ENCODE measurements at regions not wholly inside any gene's neighbourhood (a gene's known extent, or its start where the extent isn't known, plus 50 kb on each side); places are given as distances from the start of the nearest gene placed in this dataset.

DNA sequence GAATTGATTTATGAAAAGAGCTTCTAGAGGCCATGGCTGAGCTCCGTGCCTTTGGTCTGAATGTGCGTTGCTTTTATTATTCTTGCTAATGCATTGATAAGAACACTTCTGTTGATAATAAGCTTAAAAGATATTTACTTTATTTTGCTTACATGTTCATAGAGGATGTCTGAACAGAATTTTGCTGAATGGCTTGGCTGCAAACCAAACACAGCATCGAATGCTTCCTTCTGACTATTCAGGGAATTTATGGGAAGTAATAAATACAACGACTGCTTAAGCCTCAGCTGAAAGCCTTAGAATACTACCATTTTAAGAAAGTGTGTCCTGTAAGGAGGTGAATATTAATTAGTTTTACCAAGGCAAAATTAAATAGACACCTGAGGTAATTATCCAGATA lies 643.5 kb upstream of the POT1 start:
- TF ChIP-seq EZH2phosphoT487 (IDR thresholded peaks at IDR 0.05; ENCODE audit: low read depth, severe bottlenecking, unreplicated experiment) (no peak), EZH2 (IDR thresholded peaks at IDR 0.05; ENCODE audit: borderline replicate concordance) (no peak), CTCF (IDR thresholded peaks at IDR 0.05; ENCODE audit: poor library complexity) (no peak)
- Histone ChIP-seq H3K9me2 (replicated peaks; ENCODE audit: insufficient read depth) (no peaks in the 10 kb centered on the region), H3K36me3 (replicated peaks; ENCODE audit: insufficient read depth, low read depth) (no peaks in the 10 kb centered on the region), H4K20me1 (ENCODE audit: insufficient read depth, poor library complexity, severe bottlenecking) (no peaks in the 10 kb centered on the region), H3K79me2 (no peaks in the 10 kb centered on the region), H2AFZ (no peak overlapping the region), H3K27ac (no peak overlapping the region), H3K4me2 (no peak overlapping the region), H3K4me3 (peak overlapping the region; percentile 5), H3K4me1 (ENCODE audit: insufficient read depth) (no peaks in the 10 kb centered on the region), H3K9me3 (ENCODE audit: low read depth) (no peaks in the 10 kb centered on the region), H3K27me3 (no peaks in the 10 kb centered on the region)
- 33% methylated on average over 4 of the region's 4 CpGs for WGBS (ENCODE audit: low lambda C conversion rate, missing lambda C conversion rate)
- no peak for DNase-seq (ENCODE audit: low spot score)

DNA sequence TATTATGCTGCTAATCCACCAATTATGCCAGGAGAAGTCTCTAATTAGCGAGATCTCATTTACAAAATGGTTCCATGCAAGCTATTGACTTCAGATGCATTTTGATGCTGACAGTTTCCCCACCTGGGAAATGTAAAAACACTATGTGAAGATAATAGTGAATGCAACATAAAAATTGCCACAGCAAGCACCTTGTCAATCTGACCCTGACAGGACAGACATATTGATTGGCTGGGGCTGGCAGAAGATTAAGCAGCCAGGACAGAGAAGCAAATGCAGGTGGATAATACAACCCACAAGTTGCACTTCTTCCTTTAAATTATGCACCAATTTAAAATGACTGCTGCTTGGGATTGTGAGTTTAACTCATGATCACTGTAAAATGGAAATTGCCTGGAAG lies 642.8 kb upstream of the POT1 start:
- Histone ChIP-seq H3K4me2 (no peak overlapping the region), H3K36me3 (replicated peaks; ENCODE audit: insufficient read depth, low read depth) (no peaks in the 10 kb centered on the region), H3K4me1 (ENCODE audit: insufficient read depth) (no peaks in the 10 kb centered on the region), H3K27me3 (no peaks in the 10 kb centered on the region), H3K27ac (no peak overlapping the region), H3K9me2 (replicated peaks; ENCODE audit: insufficient read depth) (no peaks in the 10 kb centered on the region), H2AFZ (no peak overlapping the region), H3K79me2 (no peaks in the 10 kb centered on the region), H3K4me3 (no peak overlapping the region), H4K20me1 (ENCODE audit: insufficient read depth, poor library complexity, severe bottlenecking) (no peaks in the 10 kb centered on the region), H3K9me3 (ENCODE audit: low read depth) (no peaks in the 10 kb centered on the region)
- TF ChIP-seq EZH2phosphoT487 (IDR thresholded peaks at IDR 0.05; ENCODE audit: low read depth, severe bottlenecking, unreplicated experiment), result no peak
- no peak for TF ChIP-seq EZH2 (IDR thresholded peaks at IDR 0.05; ENCODE audit: borderline replicate concordance)
- TF ChIP-seq CTCF (IDR thresholded peaks at IDR 0.05; ENCODE audit: poor library complexity), result no peak
- 91% methylated on average over 1 of the region's 1 CpG for WGBS (ENCODE audit: low lambda C conversion rate, missing lambda C conversion rate)
- no peak for DNase-seq (ENCODE audit: low spot score)

GRCh38 chr7:125568799-125569198 lies 639.2 kb upstream of the POT1 start:
- Histone ChIP-seq H3K9me2 (replicated peaks; ENCODE audit: insufficient read depth) (no peaks in the 10 kb centered on the region), H3K4me1 (ENCODE audit: insufficient read depth) (no peaks in the 10 kb centered on the region), H3K4me3 (no peak overlapping the region), H3K36me3 (replicated peaks; ENCODE audit: insufficient read depth, low read depth) (no peaks in the 10 kb centered on the region), H3K4me2 (no peak overlapping the region), H3K9me3 (ENCODE audit: low read depth) (no peaks in the 10 kb centered on the region), H4K20me1 (ENCODE audit: insufficient read depth, poor library complexity, severe bottlenecking) (no peaks in the 10 kb centered on the region), H3K79me2 (no peaks in the 10 kb centered on the region), H3K27ac (no peak overlapping the region), H2AFZ (no peak overlapping the region), H3K27me3 (no peaks in the 10 kb centered on the region)
- TF ChIP-seq CTCF (IDR thresholded peaks at IDR 0.05; ENCODE audit: poor library complexity) (no peak), EZH2 (IDR thresholded peaks at IDR 0.05; ENCODE audit: borderline replicate concordance) (no peak), EZH2phosphoT487 (IDR thresholded peaks at IDR 0.05; ENCODE audit: low read depth, severe bottlenecking, unreplicated experiment) (no peak)
- 96% methylated on average over 4 of the region's 4 CpGs for WGBS (ENCODE audit: low lambda C conversion rate, missing lambda C conversion rate)
- DNase-seq (ENCODE audit: low spot score), result no peak

DNA sequence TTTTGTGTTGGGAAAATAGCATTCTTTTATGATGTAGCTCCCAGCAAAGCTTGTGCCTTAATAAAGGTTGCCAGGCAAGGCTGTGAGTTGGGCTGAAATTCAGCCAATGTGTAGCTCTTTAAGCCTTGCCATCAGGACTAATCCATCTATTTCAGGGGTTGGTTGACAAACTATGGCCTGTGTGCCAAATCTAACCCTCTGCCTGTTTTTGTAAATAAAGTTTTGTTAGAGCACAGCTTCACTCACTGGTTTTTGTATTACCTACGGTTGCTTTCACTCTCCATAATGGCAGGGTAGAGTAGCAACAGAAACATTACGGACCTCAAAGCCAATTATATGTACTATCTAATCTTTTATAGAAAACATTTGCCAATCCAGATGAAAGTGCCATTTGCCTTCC lies 638.1 kb upstream of the POT1 start:
- Histone ChIP-seq H3K4me2 (no peak overlapping the region), H3K27me3 (no peaks in the 10 kb centered on the region), H3K4me1 (ENCODE audit: insufficient read depth) (no peaks in the 10 kb centered on the region), H3K79me2 (no peaks in the 10 kb centered on the region), H2AFZ (no peak overlapping the region), H3K27ac (no peak overlapping the region), H4K20me1 (ENCODE audit: insufficient read depth, poor library complexity, severe bottlenecking) (no peaks in the 10 kb centered on the region), H3K4me3 (no peak overlapping the region), H3K36me3 (replicated peaks; ENCODE audit: insufficient read depth, low read depth) (no peaks in the 10 kb centered on the region), H3K9me3 (ENCODE audit: low read depth) (no peaks in the 10 kb centered on the region), H3K9me2 (replicated peaks; ENCODE audit: insufficient read depth) (no peaks in the 10 kb centered on the region)
- 92% methylated on average over 2 of the region's 2 CpGs for WGBS (ENCODE audit: low lambda C conversion rate, missing lambda C conversion rate)
- no peak for DNase-seq (ENCODE audit: low spot score)
- TF ChIP-seq CTCF (IDR thresholded peaks at IDR 0.05; ENCODE audit: poor library complexity), result no peak
- TF ChIP-seq EZH2phosphoT487 (IDR thresholded peaks at IDR 0.05; ENCODE audit: low read depth, severe bottlenecking, unreplicated experiment), result no peak
- no peak for TF ChIP-seq EZH2 (IDR thresholded peaks at IDR 0.05; ENCODE audit: borderline replicate concordance)

Data from hepatocyte (in vitro differentiated cells).